Osteoblast (primary cell): ENCODE measurements at regions not wholly inside any gene's neighbourhood (a gene's known extent, or its start where the extent isn't known, plus 50 kb on each side); places are given as distances from the start of the nearest gene placed in this dataset.

Source experiments
- DNase-seq: peaks from one replicate; pipeline ENCODE4 v3.0.0; 2011; ENCODE audit warnings: low spot score, mixed read lengths; ENCODE audit not compliant: insufficient read length; ENCODE audit errors: missing footprints
- H2AFZ ChIP-seq: 2 replicates; pipeline ENCODE4 v1.6.0; 2011; ENCODE audit warnings: mild to moderate bottlenecking, low read length
- H3K27ac ChIP-seq: 2 replicates; pipeline ENCODE4 v1.5.1; 2011; ENCODE audit warnings: mild to moderate bottlenecking, low read depth, low read length, moderate library complexity
- H3K27me3 ChIP-seq: 2 replicates; pipeline ENCODE4 v1.6.0; 2012; ENCODE audit warnings: mild to moderate bottlenecking, control low read depth, inconsistent platforms, low read length, moderate library complexity; ENCODE audit not compliant: insufficient read depth
- H3K36me3 ChIP-seq: 2 replicates; pipeline ENCODE4 v1.5.1; 2011; ENCODE audit warnings: mild to moderate bottlenecking, low read length, control low read depth, moderate library complexity; ENCODE audit not compliant: insufficient read depth
- H3K4me1 ChIP-seq: 2 replicates; pipeline ENCODE4 v1.5.1; 2011; ENCODE audit warnings: mild to moderate bottlenecking, low read length, control low read depth, moderate library complexity; ENCODE audit not compliant: insufficient read depth
- H3K4me2 ChIP-seq: 2 replicates; pipeline ENCODE4 v1.6.0; 2011; ENCODE audit warnings: mild to moderate bottlenecking, low read length; ENCODE audit not compliant: insufficient read depth
- H3K4me3 ChIP-seq: fragments of 200-600 bp; sonication (generic); 3 replicates; pipeline ENCODE4 v1.5.1; 2012; ENCODE audit warnings: mild to moderate bottlenecking, low read length, inconsistent platforms; ENCODE audit not compliant: insufficient read depth
- H3K79me2 ChIP-seq: 2 replicates; pipeline ENCODE4 v1.6.0; 2012; ENCODE audit warnings: mild to moderate bottlenecking, low read length, control low read depth, inconsistent platforms; ENCODE audit not compliant: insufficient read depth
- H3K9me3 ChIP-seq: 2 replicates; pipeline ENCODE4 v1.5.1; 2011; ENCODE audit warnings: low read depth, low read length, control low read depth
- H4K20me1 ChIP-seq: 2 replicates; pipeline ENCODE4 v1.6.0; 2012; ENCODE audit warnings: mild to moderate bottlenecking, low read length, control low read depth; ENCODE audit not compliant: insufficient read depth
- TF ChIP-seq, protein P1 (sequence below): IDR thresholded peaks from 2 replicates; pipeline ENCODE4 v1.5.1; 2011; ENCODE audit warnings: mild to moderate bottlenecking, low read depth, low read length, moderate library complexity; ENCODE audit errors: extremely low read depth

DNA sequence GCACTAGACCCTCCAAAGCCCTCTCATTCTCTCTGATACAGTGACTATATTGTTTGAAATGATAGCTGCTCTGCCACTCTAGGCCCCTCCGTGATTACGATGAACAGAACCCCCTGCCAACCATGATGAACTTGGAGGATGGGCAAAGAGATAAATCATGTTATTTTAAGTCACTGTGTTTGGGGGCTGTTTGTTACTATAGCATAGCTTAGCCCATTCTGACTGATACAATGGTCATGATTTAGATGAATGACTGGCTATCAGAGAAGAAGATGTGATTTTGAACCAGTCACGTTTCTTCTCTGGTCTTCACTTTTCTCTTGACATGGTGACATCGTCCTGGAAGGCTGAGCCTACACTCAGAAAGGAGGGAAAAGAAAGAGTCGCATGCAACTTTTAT lies 95.4 kb upstream of the HABP2 start:
- no peaks in the 10 kb centered on the region for H3K36me3 ChIP-seq
- H3K27ac ChIP-seq, result no peak overlapping the region
- H3K27me3 ChIP-seq, result peaks cover 36% of the 10 kb centered on the region
- no peaks in the 10 kb centered on the region for H3K9me3 ChIP-seq
- H3K4me2 ChIP-seq, result no peak overlapping the region
- H3K4me1 ChIP-seq, result peaks cover 3% of the 10 kb centered on the region
- TF ChIP-seq, protein P1, sequence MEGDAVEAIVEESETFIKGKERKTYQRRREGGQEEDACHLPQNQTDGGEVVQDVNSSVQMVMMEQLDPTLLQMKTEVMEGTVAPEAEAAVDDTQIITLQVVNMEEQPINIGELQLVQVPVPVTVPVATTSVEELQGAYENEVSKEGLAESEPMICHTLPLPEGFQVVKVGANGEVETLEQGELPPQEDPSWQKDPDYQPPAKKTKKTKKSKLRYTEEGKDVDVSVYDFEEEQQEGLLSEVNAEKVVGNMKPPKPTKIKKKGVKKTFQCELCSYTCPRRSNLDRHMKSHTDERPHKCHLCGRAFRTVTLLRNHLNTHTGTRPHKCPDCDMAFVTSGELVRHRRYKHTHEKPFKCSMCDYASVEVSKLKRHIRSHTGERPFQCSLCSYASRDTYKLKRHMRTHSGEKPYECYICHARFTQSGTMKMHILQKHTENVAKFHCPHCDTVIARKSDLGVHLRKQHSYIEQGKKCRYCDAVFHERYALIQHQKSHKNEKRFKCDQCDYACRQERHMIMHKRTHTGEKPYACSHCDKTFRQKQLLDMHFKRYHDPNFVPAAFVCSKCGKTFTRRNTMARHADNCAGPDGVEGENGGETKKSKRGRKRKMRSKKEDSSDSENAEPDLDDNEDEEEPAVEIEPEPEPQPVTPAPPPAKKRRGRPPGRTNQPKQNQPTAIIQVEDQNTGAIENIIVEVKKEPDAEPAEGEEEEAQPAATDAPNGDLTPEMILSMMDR, result no peak
- H3K79me2 ChIP-seq, result no peaks in the 10 kb centered on the region
- DNase-seq, result no peak
- H4K20me1 ChIP-seq, result no peaks in the 10 kb centered on the region
- H3K4me3 ChIP-seq, result no peak overlapping the region
- no peak overlapping the region for H2AFZ ChIP-seq

DNA sequence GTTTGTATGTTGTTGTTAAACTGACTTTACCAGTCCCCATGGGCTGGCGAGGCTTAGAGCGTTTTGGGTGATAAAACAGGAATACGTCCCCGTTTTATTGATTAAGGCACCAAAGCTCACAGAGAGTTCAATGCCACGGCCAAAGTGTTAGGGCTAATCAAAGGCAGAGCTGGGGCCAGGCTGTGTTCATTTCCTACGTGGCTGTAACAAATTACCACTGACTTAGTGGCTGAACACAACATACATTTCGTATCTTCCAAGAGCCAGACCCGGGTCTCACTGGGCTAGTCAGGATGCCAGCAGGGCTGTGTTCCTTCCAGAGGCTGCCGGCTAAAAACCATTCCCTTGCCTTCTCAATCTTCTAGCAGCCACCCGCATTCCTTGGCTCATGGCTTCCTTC lies 94.4 kb upstream of the HABP2 start:
- Histone ChIP-seq H3K79me2 (no peaks in the 10 kb centered on the region), H3K9me3 (no peaks in the 10 kb centered on the region), H4K20me1 (no peaks in the 10 kb centered on the region), H3K4me1 (peaks cover 3% of the 10 kb centered on the region), H3K36me3 (no peaks in the 10 kb centered on the region), H3K4me2 (no peak overlapping the region), H2AFZ (no peak overlapping the region), H3K4me3 (no peak overlapping the region), H3K27ac (no peak overlapping the region), H3K27me3 (peaks cover 29% of the 10 kb centered on the region)
- TF ChIP-seq, protein P1, result no peak
- DNase-seq, result no peak

DNA sequence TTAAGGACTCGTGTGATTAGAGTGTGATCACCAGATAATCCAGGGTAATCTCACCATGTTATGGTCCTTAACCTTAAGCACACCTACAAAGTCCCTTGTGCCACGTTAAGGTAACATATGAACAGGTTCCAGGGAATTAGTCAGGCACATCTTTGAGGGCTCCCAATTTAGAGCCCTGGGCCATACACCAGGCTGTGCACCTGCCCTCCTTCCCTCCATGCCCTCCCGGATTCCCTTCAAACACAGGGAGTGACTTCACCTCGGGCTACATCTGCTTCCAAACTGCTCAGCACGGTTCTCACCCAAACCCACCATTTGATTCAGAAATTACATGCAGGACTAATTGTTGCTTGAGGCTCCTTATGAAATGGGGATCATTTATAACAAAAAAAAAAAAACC lies 93.9 kb upstream of the HABP2 start:
- H3K9me3 ChIP-seq, result no peaks in the 10 kb centered on the region
- TF ChIP-seq, protein P1, result no peak
- H2AFZ ChIP-seq, result no peak overlapping the region
- no peaks in the 10 kb centered on the region for H4K20me1 ChIP-seq
- no peak overlapping the region for H3K27ac ChIP-seq
- peaks cover 24% of the 10 kb centered on the region for H3K27me3 ChIP-seq
- no peaks in the 10 kb centered on the region for H3K79me2 ChIP-seq
- peaks cover 3% of the 10 kb centered on the region for H3K4me1 ChIP-seq
- DNase-seq, result no peak
- H3K36me3 ChIP-seq, result no peaks in the 10 kb centered on the region
- no peak overlapping the region for H3K4me3 ChIP-seq
- H3K4me2 ChIP-seq, result no peak overlapping the region

DNA sequence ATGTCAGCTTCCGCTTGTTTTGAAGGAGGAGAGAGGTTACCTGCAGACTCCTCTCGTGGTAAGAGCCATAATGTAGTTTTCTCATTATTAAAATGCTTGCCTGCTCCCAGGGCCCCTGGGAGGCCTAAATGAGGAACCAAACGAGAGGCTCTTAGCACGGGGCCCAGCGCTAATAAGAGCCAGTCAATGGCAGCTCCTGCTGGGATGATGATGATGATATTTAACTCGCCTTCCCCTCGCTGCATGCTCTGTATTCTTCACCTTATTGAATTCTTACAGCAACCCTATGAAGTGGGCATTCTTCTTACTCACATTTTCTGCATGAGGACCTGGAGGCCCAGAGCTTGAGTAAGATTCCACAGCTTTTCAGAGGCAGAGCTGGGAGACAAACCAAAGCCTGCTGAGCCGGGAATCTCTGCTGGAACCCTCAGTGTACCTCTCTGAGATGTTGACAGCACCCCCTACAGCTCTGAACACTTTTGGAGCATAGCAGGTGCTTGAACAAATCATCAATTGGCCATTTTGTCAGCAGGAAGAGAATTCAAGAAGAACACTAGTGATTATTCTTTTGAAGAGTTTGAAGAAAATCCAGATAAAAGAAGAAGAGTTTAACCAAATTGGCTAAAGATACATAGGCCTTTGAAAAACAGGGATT lies 93.1 kb upstream of the HABP2 start:
- no peak for DNase-seq
- no peaks in the 10 kb centered on the region for H3K9me3 ChIP-seq
- H3K4me3 ChIP-seq, result no peak overlapping the region
- H3K79me2 ChIP-seq, result no peaks in the 10 kb centered on the region
- TF ChIP-seq, protein P1, result no peak
- H3K27me3 ChIP-seq, result peaks cover 21% of the 10 kb centered on the region
- H3K4me1 ChIP-seq, result no peaks in the 10 kb centered on the region
- H3K27ac ChIP-seq, result no peak overlapping the region
- no peaks in the 10 kb centered on the region for H3K36me3 ChIP-seq
- H3K4me2 ChIP-seq, result no peak overlapping the region
- no peak overlapping the region for H2AFZ ChIP-seq
- no peaks in the 10 kb centered on the region for H4K20me1 ChIP-seq
